Putamen (tissue), 1 donor: ENCODE measurements at regions not wholly inside any gene's neighbourhood (a gene's known extent, or its start where the extent isn't known, plus 50 kb on each side); places are given as distances from the start of the nearest gene placed in this dataset.
"Not testable (repeated sequence)": the region's sequence is repeated elsewhere in the genome, so short reads cannot be mapped to it uniquely, and the experiment has no call there.

Experiments used
- DNase-seq: peaks from one replicate; pipeline ENCODE4 v3.0.0-alpha.2; 2016; ENCODE audit warnings: low spot score

GRCh38 chr9:75541734-75542133, 348.7 kb upstream of the PCSK5 start:
- no peak for DNase-seq

GRCh38 chr9:75544815-75545214, 345.7 kb upstream of the PCSK5 start:
- no peak for DNase-seq

- DNase-seq: no peak
These were observed 345.2 kb upstream of the PCSK5 start for GRCh38 chr9:75545287-75545686.

DNA sequence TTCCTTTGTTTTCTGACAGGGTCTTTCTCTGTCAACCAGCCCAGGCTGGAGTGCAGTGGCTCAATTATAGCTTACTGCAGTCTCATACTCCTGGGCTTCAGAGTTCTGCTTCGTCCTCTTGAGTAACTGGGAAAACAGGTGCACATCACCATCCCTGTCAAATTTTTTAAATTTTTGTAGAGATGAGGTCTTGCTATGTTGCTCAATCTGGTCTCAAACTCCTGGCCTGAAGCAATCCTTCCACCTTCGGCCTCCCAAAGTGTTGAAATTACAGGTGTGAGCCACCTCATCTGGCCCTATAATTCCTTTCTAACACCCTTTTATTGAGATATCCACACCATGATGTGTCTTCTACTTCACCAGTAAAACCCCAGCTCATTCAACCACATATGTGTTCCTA, 341.6 kb upstream of the PCSK5 start:
- no peak for DNase-seq

DNA sequence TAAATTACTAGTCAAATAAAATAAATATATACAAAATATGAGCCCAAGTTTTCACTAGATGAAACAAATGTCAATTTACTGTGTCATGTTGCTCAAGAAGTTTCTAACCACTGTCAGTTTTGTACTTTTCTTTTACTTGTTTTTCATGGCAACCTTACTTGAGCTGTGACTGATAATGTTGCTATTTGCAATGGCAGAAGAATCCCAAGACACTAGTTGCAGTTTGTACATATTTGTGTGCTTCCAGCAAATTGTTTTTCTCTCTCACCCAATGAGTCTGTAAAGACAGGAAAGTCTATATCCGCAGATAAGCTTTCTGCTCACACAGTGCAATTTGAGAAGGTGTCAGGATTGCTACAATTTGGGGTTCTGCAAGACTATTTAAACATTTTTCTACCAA, 338.6 kb upstream of the PCSK5 start:
- peak; percentile 4 for DNase-seq

DNA sequence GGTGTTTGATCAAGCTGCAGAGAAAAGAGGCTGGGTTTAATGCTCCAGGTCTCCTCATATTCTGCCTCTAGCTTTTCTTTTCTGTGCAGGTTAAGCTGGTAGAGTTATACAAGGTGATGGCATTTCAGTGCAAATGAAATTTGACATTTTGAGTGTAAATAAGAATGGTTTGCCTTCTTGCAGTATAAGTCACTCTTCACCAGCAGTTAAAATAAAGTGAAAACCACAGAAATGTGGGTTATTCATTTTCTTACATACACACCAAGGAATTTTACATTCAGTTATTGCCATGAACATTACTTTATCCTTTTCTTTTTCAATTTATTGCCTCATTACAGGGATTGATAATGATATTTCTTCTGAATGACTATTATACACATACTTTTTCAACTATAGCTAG, 337.5 kb upstream of the PCSK5 start:
- peak; percentile 70 for DNase-seq

- not testable (repeated sequence) for DNase-seq
These were observed 323.7 kb upstream of the PCSK5 start for GRCh38 chr9:75566813-75567212.

GRCh38 chr9:75570538-75570937, 319.9 kb upstream of the PCSK5 start:
- no peak for DNase-seq

DNA sequence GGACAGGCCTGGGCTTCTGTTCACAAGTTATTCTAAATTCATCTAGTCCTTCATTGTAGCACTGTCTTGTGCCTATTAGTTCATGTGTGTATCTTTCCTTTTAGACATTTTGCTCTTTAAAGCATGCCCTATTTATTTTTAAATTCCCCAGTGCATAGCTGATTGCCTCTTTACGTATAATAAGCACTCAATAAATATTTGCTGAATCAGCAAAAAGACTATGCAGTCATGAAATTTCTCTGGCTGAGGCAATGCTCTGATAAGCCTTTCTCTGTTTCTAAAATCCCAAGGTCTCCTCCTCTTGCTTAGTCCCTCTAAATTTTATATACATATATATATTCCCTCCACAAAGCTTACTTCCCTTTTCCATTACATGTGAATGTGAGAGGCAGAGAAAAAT, 315.9 kb upstream of the PCSK5 start:
- DNase-seq: no peak

- DNase-seq: no peak
These were observed 307.6 kb upstream of the PCSK5 start for GRCh38 chr9:75582870-75583269.

DNA sequence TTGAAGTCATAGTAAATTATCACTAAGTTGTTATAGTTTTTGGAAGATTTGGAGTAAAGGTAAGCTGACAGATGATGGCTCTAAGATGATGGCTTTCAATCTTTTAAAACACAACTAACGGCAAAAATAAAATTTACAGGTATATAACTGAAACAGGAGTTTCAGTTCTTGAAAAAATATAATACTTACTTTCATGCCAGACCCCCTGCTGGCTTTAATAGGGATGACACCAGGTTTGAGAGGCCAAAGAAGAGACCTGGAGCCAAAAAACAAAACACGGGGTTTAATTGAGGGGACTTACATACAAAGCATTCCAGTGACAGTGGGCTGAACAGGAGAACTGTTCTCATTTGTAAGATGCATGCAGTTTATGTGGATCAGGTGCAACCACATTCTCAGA, 301.7 kb upstream of the PCSK5 start:
- DNase-seq: no peak

DNA sequence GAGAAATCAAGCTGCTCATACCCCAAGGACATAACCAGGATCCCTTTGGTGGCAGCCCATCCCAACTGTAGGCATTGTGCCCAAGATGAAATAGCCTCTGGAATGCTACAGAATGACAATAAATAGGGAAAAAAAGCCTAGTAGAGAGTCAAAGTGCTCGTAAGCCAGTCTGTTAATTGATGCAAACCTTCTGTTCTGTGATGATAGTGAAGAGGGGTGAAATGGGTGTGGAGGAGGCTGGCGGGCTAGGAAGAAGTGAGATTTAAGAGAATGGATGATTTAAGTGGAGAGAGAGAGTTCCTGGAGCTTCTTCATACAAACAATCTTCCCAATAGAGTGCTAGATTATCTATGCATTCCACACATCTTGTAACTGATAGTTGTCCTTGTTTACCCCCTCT, 301.0 kb upstream of the PCSK5 start:
- DNase-seq: no peak

DNA sequence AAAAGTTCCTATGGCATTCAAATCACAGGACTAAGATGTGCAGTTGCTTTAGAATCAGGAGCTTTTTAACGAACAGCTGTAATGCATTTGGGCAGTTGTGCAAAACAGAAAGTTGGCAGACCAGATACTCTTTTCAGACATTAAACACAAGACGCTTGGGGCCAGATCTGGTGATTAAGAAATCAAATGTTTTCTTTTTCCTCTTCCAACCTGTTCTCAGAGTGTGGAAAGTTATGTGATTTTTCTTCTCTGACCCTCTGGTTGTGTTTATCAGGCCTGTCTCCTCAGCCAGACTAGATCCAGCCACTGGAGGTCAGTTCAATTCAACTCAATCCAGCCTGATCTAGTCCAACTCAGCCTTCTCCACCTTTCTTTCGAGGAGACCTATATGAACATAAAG, 298.5 kb upstream of the PCSK5 start:
- DNase-seq: no peak

GRCh38 chr9:75592586-75592985, 297.9 kb upstream of the PCSK5 start:
- no peak for DNase-seq

GRCh38 chr9:75593920-75594319, 296.6 kb upstream of the PCSK5 start:
- DNase-seq: no peak

DNA sequence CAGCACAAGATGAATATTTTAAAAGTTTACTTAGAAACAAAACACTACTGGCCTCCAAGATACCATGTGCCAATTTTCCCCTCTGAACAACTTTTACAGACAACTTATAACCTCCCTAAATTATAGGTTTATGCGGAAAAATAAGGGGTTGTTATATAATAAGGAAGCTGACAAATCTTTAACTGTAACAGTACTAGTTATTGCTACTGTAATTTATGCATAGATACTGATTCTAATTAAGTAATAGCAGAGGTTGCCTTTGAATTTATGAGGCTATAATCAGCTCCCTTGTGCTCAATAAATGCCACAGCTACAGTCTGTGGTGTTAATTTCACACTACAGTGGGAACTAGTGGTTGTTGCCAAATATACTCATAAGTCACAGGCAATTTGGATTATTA, 291.3 kb upstream of the PCSK5 start:
- DNase-seq: no peak

GRCh38 chr9:75601280-75601679, 289.2 kb upstream of the PCSK5 start:
- DNase-seq: no peak

GRCh38 chr9:75602060-75602459, 288.4 kb upstream of the PCSK5 start:
- DNase-seq: no peak

GRCh38 chr9:75604661-75605060, 285.8 kb upstream of the PCSK5 start:
- peak; percentile 17 for DNase-seq

DNA sequence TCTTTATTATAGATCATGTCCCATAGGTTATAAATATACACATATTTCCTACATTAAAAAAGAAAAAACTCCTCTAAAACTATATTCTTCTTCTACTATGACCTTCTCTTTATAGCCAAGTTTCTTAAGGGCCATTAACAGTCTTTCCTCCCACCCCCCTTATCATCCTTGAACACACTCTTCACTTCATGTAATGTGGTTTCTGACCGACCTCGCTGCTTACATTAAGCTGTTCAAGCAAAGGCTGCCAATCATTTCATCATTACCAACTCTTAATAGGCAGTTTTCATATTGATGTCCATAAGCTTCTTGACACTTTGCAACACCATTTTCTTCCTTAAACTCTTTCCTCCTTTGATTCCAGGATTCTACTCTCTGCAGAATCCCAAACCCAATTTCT, 283.0 kb upstream of the PCSK5 start:
- no peak for DNase-seq

- DNase-seq: no peak
These were observed 281.1 kb upstream of the PCSK5 start for GRCh38 chr9:75609401-75609800.

- no peak for DNase-seq
These were observed 280.2 kb upstream of the PCSK5 start for GRCh38 chr9:75610246-75610645.

- no peak for DNase-seq
These were observed 278.3 kb upstream of the PCSK5 start for GRCh38 chr9:75612205-75612604.

DNA sequence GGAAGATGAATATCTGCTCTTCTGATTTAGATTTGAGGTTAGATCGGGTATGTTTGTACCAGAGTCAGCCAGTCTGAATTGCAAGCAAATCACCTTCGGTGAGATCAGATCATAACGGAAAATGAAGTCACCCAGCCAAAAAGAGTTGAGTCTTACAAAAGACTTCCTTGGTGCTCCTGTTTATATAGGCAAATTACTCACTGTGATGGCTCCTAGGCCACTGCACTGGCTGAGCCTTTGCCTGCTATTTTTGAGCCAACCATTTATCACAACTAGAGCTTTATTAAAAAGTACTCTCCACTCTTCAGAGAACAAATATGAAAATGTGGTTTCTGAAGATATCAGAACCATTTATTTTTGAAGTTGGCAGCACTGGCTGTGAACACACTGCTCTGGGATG, 277.7 kb upstream of the PCSK5 start:
- DNase-seq: no peak

DNA sequence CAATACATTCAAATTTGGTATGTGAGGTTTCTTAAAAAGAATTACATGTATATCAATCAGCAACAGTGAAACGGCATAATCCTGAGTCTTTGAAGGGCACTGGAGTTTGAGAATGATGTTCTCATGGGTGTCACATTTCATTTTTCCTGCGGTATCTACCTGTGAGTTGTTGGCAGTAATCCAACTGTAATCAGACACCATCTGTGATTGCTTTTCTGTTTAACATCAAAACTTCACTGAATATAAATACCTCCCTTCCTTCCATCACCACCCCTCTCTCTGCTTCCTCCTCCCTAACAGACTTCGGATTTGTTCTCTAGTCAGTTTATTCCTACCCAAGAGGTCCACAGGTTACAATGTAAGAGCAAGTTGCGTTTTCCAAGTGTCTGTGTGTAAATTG, 275.2 kb upstream of the PCSK5 start:
- DNase-seq: no peak
